ENCODE measurements at regions not wholly inside any gene's neighbourhood (a gene's known extent, or its start where the extent isn't known, plus 50 kb on each side); places are given as distances from the start of the nearest gene placed in this dataset.

GRCh38 chr9:129258823-129259301, 80.8 kb upstream of the IER5L start:
- H2AFZ ChIP-seq (ENCODE audit: low read length): no peak overlapping the region
- no peaks in the 10 kb centered on the region for H4K20me1 ChIP-seq (ENCODE audit: low read length)
- ChIA-PET POLR2A (ENCODE audit: unreplicated experiment) (no interaction called here), CTCF (no interaction called here)
- TF ChIP-seq CTCF (conservative IDR thresholded peaks at IDR 0.05; ENCODE audit: low read depth, low read length): no peak
- no peak for TF ChIP-seq EZH2 (IDR thresholded peaks at IDR 0.05; ENCODE audit: low read length, unreplicated experiment)
- TF ChIP-seq EZH2phosphoT487 (IDR thresholded peaks at IDR 0.05; ENCODE audit: borderline replicate concordance, low read length): no peak
- no peaks in the 10 kb centered on the region for H3K4me1 ChIP-seq (ENCODE audit: insufficient read depth, low read length)
- no peaks in the 10 kb centered on the region for H3K36me3 ChIP-seq (ENCODE audit: low read depth, low read length)
- no peaks in the 10 kb centered on the region for H3K79me2 ChIP-seq (ENCODE audit: low read length)
- no peak overlapping the region for H3K27ac ChIP-seq (ENCODE audit: low read length)
- ATAC-seq (no peak), DNase-seq (no peak)
- H3K27me3 ChIP-seq (ENCODE audit: low read length): 0 out of 2 replicates have a peak, but pooled peaks cover 3% of the 10 kb centered on the region
- no peaks in the 10 kb centered on the region for H3F3A ChIP-seq (ENCODE audit: low read length, unreplicated experiment)
- intact Hi-C loops (cut with micrococcal nuclease): no loop called here
- BruUV-seq (replicated peaks): no TSS peak
- no peak overlapping the region for H3K9ac ChIP-seq (ENCODE audit: low read length)
- H3K9me3 ChIP-seq (ENCODE audit: low read length): no peaks in the 10 kb centered on the region
- no peak overlapping the region for H3K4me2 ChIP-seq (ENCODE audit: low read length)
- H3K4me3 ChIP-seq (ENCODE audit: low read length): no peak overlapping the region
- H3K9me2 ChIP-seq (replicated peaks; ENCODE audit: low read length): no peaks in the 10 kb centered on the region

- DNase-seq (peak; percentile 14), ATAC-seq (no peak)
- no peak for TF ChIP-seq EZH2phosphoT487 (IDR thresholded peaks at IDR 0.05; ENCODE audit: borderline replicate concordance, low read length)
- H3F3A ChIP-seq (ENCODE audit: low read length, unreplicated experiment): no peaks in the 10 kb centered on the region
- no peak overlapping the region for H3K27ac ChIP-seq (ENCODE audit: low read length)
- H3K4me1 ChIP-seq (ENCODE audit: insufficient read depth, low read length): no peaks in the 10 kb centered on the region
- CTCF ChIA-PET: no interaction called here
- intact Hi-C loops (cut with micrococcal nuclease): no loop called here
- no peaks in the 10 kb centered on the region for H3K9me3 ChIP-seq (ENCODE audit: low read length)
- H3K36me3 ChIP-seq (ENCODE audit: low read depth, low read length): no peaks in the 10 kb centered on the region
- no peak overlapping the region for H2AFZ ChIP-seq (ENCODE audit: low read length)
- no peak overlapping the region for H3K9ac ChIP-seq (ENCODE audit: low read length)
- no peak overlapping the region for H3K4me3 ChIP-seq (ENCODE audit: low read length)
- H3K79me2 ChIP-seq (ENCODE audit: low read length): no peaks in the 10 kb centered on the region
- no peak overlapping the region for H3K4me2 ChIP-seq (ENCODE audit: low read length)
- H3K27me3 ChIP-seq (ENCODE audit: low read length): 0 out of 2 replicates have a peak, but pooled peaks cover 3% of the 10 kb centered on the region
- BruUV-seq (replicated peaks): no TSS peak
- POLR2A ChIA-PET (ENCODE audit: unreplicated experiment): no interaction called here
- no peaks in the 10 kb centered on the region for H3K9me2 ChIP-seq (replicated peaks; ENCODE audit: low read length)
- no peaks in the 10 kb centered on the region for H4K20me1 ChIP-seq (ENCODE audit: low read length)
Observed at GRCh38 chr9:129258124-129258822, 80.2 kb upstream of the IER5L start.

- no peaks in the 10 kb centered on the region for H3K9me3 ChIP-seq (ENCODE audit: low read length)
- ATAC-seq (no peak), DNase-seq (no peak)
- H3K4me3 ChIP-seq (ENCODE audit: low read length): no peak overlapping the region
- CTCF ChIA-PET: no interaction called here
- POLR2A ChIA-PET (ENCODE audit: unreplicated experiment): no interaction called here
- no peak for TF ChIP-seq CTCF (conservative IDR thresholded peaks at IDR 0.05; ENCODE audit: low read depth, low read length)
- TF ChIP-seq EZH2phosphoT487 (IDR thresholded peaks at IDR 0.05; ENCODE audit: borderline replicate concordance, low read length): no peak
- TF ChIP-seq EZH2 (IDR thresholded peaks at IDR 0.05; ENCODE audit: low read length, unreplicated experiment): no peak
- H3F3A ChIP-seq (ENCODE audit: low read length, unreplicated experiment): no peaks in the 10 kb centered on the region
- H4K20me1 ChIP-seq (ENCODE audit: low read length): no peaks in the 10 kb centered on the region
- no TSS peak for BruUV-seq (replicated peaks)
- no peak overlapping the region for H2AFZ ChIP-seq (ENCODE audit: low read length)
- no peak overlapping the region for H3K27ac ChIP-seq (ENCODE audit: low read length)
- no peak overlapping the region for H3K4me2 ChIP-seq (ENCODE audit: low read length)
- H3K27me3 ChIP-seq (ENCODE audit: low read length): 0 out of 2 replicates have a peak, but pooled peaks cover 3% of the 10 kb centered on the region
- H3K4me1 ChIP-seq (ENCODE audit: insufficient read depth, low read length): no peaks in the 10 kb centered on the region
- H3K79me2 ChIP-seq (ENCODE audit: low read length): no peaks in the 10 kb centered on the region
- intact Hi-C loops (cut with micrococcal nuclease): no loop called here
- H3K36me3 ChIP-seq (ENCODE audit: low read depth, low read length): no peaks in the 10 kb centered on the region
- H3K9me2 ChIP-seq (replicated peaks; ENCODE audit: low read length): no peaks in the 10 kb centered on the region
- no peak overlapping the region for H3K9ac ChIP-seq (ENCODE audit: low read length)
Observed at GRCh38 chr9:129256959-129257713, 79.1 kb upstream of the IER5L start.

All from PC-3 (cell line).